ENCODE measurements at regions not wholly inside any gene's neighbourhood (a gene's known extent, or its start where the extent isn't known, plus 50 kb on each side); places are given as distances from the start of the nearest gene placed in this dataset.

- no peak for TF ChIP-seq POLR2AphosphoS5 (IDR thresholded peaks at IDR 0.05; ENCODE audit: borderline replicate concordance, low read depth, low read length)
- no peak for TF ChIP-seq EZH2 (IDR thresholded peaks at IDR 0.05)
- TF ChIP-seq FOXP2 (optimal IDR thresholded peaks at IDR 0.05; ENCODE audit: control extremely low read depth, extremely low read length, insufficient read depth), result no peak
These were observed 55.0 kb upstream of the EN2 start for GRCh38 chr7:155402941-155403340.
